ENCODE measurements at regions not wholly inside any gene's neighbourhood (a gene's known extent, or its start where the extent isn't known, plus 50 kb on each side); places are given as distances from the start of the nearest gene placed in this dataset.

GRCh38 chr1:10853701-10854100, 57.3 kb upstream of the CASZ1 start:
- TF ChIP-seq CTCF (IDR thresholded peaks at IDR 0.05; ENCODE audit: insufficient read depth, low read depth, low read length) (no peak), EZH2 (IDR thresholded peaks at IDR 0.05; ENCODE audit: insufficient read depth, low read length) (no peak)
